ENCODE measurements at regions not wholly inside any gene's neighbourhood (a gene's known extent, or its start where the extent isn't known, plus 50 kb on each side); places are given as distances from the start of the nearest gene placed in this dataset.

DNA sequence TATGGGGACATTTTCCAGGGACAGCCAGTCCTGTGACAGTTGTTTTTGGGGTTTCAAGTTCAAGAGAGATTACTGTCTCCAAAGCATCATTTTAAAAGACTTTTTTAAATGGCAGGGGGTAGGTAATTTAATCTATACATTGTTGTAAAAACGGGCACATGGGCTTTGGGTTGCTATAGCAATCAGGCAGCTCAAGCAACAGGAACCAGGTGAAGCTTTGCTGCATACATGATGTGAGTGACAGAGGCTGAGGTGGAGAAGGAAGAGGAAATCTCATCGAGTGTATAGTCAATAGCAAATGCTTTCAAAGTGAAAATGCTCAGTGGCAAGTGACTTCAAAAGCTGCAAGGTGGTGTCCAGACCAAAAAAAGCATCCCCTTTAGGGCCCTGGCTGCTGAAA is 277.4 kb upstream of the JAG1 start:
- TF ChIP-seq GATA2 (IDR thresholded peaks at IDR 0.05; ENCODE audit: low read depth, low read length), result no peak
- TF ChIP-seq GATA3 (IDR thresholded peaks at IDR 0.05; ENCODE audit: low read depth, low read length), result no peak

Data from SH-SY5Y (cell line).